Esophagus squamous epithelium (tissue), 4 donors: ENCODE measurements at regions not wholly inside any gene's neighbourhood (a gene's known extent, or its start where the extent isn't known, plus 50 kb on each side); places are given as distances from the start of the nearest gene placed in this dataset.

Experiments used
- POLR2A ChIP-seq, 4 donors: fragments of 450-650 bp; IDR thresholded peaks; one replicate each; pipeline ENCODE4 v1.6.1; 2017; ENCODE audit warnings: antibody characterized with exemption in 4 of 4, mild to moderate bottlenecking in 4 of 4, moderate library complexity in 3 of 4
- TF ChIP-seq, protein P1 (sequence below), 6 experiments: fragments of 450-650 bp in 4 of 6; fragments of 200-600 bp in 2 of 6; sonication (generic) in 2 of 6; IDR thresholded peaks; one replicate each; pipeline ENCODE4 v1.5.1; 2016 to 2019; ENCODE audit warnings: antibody characterized with exemption in 6 of 6, mild to moderate bottlenecking in 4 of 6, moderate library complexity in 4 of 6

DNA sequence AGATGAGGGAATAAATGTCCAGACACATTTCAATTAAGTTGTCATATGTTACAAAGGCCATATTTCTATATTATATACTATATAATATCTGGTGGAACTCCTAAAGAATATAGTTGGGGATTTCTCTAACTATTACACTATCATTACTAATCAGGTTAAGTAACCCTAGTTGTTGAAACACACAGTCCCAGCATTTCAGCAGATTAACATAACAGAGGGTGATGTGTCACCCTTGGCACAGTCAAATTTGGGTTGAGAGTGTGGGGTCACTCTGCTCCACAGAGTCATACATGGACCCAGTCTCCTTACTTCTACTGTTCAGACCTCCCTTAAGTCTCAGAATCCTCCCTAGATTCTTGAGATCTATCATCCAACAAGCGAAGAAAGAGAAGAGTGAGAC, 496.4 kb upstream of the MDFIC2 start:
- TF ChIP-seq, protein P1, sequence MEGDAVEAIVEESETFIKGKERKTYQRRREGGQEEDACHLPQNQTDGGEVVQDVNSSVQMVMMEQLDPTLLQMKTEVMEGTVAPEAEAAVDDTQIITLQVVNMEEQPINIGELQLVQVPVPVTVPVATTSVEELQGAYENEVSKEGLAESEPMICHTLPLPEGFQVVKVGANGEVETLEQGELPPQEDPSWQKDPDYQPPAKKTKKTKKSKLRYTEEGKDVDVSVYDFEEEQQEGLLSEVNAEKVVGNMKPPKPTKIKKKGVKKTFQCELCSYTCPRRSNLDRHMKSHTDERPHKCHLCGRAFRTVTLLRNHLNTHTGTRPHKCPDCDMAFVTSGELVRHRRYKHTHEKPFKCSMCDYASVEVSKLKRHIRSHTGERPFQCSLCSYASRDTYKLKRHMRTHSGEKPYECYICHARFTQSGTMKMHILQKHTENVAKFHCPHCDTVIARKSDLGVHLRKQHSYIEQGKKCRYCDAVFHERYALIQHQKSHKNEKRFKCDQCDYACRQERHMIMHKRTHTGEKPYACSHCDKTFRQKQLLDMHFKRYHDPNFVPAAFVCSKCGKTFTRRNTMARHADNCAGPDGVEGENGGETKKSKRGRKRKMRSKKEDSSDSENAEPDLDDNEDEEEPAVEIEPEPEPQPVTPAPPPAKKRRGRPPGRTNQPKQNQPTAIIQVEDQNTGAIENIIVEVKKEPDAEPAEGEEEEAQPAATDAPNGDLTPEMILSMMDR (IDR thresholded peaks at IDR 0.05): no peak
- TF ChIP-seq POLR2A (IDR thresholded peaks at IDR 0.05): no peak
